ENCODE measurements at regions not wholly inside any gene's neighbourhood (a gene's known extent, or its start where the extent isn't known, plus 50 kb on each side); places are given as distances from the start of the nearest gene placed in this dataset.
"Not testable (repeated sequence)": the region's sequence is repeated elsewhere in the genome, so short reads cannot be mapped to it uniquely, and the experiment has no call there.

- Histone ChIP-seq H3K27me3 (ENCODE audit: control insufficient read depth in 1 of 2, insufficient read depth in 2 of 2, low read length in 2 of 2) (no peaks in the 10 kb centered on the region), H3K4me3 (replicated peaks in 1 of 3; ENCODE audit: insufficient read depth in 1 of 3, low read depth in 2 of 3, low read length in 3 of 3) (no peak overlapping the region), H3K4me2 (ENCODE audit: low read depth, low read length) (no peak overlapping the region), H3K9ac (ENCODE audit: insufficient read depth, low read depth, low read length) (no peak overlapping the region), H3K4me1 (ENCODE audit: insufficient read depth, low read length) (no peaks in the 10 kb centered on the region), H2AFZ (ENCODE audit: low read length) (no peak overlapping the region), H3K9me3 (ENCODE audit: low read length) (no peaks in the 10 kb centered on the region), H3K27ac (ENCODE audit: extremely low read length, insufficient read depth, low read length) (no peak overlapping the region), H4K20me1 (ENCODE audit: insufficient read depth, low read length) (no peaks in the 10 kb centered on the region), H3K36me3 (replicated peaks in 1 of 2; ENCODE audit: control insufficient read depth in 1 of 2, insufficient read depth in 2 of 2, low read length in 2 of 2) (no peaks in the 10 kb centered on the region), H3K79me2 (ENCODE audit: insufficient read depth, low read length) (no peaks in the 10 kb centered on the region)
- POLR2A ChIA-PET, result no interaction called here
- DNase-seq (ENCODE audit: low spot score) (no peak), ATAC-seq (no peak), FAIRE-seq (no peak)
- BruUV-seq (replicated peaks), result no TSS peak
- in situ Hi-C loops (cut with HindIII; ENCODE audit: extremely low pct_ligation_motif_present, low pct_unique_long_range_greater_than_20kb), result no loop called here
- 0% methylated on average over 1 of the region's 1 CpG for WGBS (ENCODE audit: low lambda C conversion rate)
- TF ChIP-seq ZNF7 (CRISPR knock-in tag; IDR thresholded peaks at IDR 0.05) (no peak), ZMYM2 (CRISPR knock-in tag; IDR thresholded peaks at IDR 0.05) (no peak), ZNF329 (CRISPR knock-in tag; IDR thresholded peaks at IDR 0.05; ENCODE audit: low read depth) (no peak), KDM6A (CRISPR knock-in tag; IDR thresholded peaks at IDR 0.05; ENCODE audit: low read depth) (no peak), ETV5 (CRISPR knock-in tag; IDR thresholded peaks at IDR 0.05; ENCODE audit: borderline replicate concordance) (no peak), THYN1 (CRISPR knock-in tag; IDR thresholded peaks at IDR 0.05; ENCODE audit: borderline replicate concordance, low read depth) (no peak), ZNF382 (CRISPR knock-in tag; IDR thresholded peaks at IDR 0.05; ENCODE audit: borderline replicate concordance) (no peak)
- TF ChIP-seq, protein P1, sequence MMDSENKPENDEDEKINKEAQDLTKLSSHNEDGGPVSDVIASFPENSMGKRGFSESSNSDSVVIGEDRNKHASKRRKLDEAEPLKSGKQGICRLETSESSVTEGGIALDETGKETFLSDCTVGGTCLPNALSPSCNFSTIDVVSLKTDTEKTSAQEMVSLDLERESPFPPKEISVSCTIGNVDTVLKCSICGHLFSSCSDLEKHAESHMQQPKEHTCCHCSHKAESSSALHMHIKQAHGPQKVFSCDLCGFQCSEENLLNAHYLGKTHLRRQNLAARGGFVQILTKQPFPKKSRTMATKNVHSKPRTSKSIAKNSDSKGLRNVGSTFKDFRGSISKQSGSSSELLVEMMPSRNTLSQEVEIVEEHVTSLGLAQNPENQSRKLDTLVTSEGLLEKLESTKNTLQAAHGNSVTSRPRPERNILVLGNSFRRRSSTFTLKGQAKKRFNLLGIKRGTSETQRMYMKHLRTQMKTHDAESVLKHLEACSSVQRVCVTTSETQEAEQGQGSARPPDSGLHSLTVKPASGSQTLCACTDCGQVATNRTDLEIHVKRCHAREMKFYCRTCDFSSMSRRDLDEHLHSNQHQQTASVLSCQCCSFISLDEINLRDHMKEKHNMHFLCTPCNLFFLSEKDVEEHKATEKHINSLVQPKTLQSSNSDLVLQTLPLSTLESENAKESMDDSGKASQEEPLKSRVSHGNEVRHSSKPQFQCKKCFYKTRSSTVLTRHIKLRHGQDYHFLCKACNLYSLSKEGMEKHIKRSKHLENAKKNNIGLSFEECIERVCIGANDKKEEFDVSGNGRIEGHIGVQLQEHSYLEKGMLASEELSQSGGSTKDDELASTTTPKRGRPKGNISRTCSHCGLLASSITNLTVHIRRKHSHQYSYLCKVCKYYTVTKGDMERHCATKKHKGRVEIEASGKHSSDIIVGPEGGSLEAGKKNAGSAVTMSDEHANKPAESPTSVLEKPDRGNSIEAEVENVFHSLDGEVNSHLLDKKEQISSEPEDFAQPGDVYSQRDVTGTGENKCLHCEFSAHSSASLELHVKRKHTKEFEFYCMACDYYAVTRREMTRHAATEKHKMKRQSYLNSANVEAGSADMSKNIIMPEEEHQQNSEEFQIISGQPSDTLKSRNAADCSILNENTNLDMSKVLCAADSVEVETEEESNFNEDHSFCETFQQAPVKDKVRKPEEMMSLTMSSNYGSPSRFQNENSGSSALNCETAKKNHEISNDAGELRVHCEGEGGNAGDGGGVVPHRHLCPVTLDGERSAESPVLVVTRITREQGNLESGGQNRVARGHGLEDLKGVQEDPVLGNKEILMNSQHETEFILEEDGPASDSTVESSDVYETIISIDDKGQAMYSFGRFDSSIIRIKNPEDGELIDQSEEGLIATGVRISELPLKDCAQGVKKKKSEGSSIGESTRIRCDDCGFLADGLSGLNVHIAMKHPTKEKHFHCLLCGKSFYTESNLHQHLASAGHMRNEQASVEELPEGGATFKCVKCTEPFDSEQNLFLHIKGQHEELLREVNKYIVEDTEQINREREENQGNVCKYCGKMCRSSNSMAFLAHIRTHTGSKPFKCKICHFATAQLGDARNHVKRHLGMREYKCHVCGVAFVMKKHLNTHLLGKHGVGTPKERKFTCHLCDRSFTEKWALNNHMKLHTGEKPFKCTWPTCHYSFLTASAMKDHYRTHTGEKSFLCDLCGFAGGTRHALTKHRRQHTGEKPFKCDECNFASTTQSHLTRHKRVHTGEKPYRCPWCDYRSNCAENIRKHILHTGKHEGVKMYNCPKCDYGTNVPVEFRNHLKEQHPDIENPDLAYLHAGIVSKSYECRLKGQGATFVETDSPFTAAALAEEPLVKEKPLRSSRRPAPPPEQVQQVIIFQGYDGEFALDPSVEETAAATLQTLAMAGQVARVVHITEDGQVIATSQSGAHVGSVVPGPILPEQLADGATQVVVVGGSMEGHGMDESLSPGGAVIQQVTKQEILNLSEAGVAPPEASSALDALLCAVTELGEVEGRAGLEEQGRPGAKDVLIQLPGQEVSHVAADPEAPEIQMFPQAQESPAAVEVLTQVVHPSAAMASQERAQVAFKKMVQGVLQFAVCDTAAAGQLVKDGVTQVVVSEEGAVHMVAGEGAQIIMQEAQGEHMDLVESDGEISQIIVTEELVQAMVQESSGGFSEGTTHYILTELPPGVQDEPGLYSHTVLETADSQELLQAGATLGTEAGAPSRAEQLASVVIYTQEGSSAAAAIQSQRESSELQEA (CRISPR knock-in tag; IDR thresholded peaks at IDR 0.05; ENCODE audit: not compliant biosample characterization), result no peak
- intact Hi-C loops (cut with micrococcal nuclease; ENCODE audit: unreplicated experiment), result no loop called here
- CTCF ChIA-PET (ENCODE audit: low intra/inter-chr PET ratio, low total read pairs), result no interaction called here
Measured at GRCh38 chr4:115453416-115453815, 340.0 kb upstream of the NDST4 start.

DNA sequence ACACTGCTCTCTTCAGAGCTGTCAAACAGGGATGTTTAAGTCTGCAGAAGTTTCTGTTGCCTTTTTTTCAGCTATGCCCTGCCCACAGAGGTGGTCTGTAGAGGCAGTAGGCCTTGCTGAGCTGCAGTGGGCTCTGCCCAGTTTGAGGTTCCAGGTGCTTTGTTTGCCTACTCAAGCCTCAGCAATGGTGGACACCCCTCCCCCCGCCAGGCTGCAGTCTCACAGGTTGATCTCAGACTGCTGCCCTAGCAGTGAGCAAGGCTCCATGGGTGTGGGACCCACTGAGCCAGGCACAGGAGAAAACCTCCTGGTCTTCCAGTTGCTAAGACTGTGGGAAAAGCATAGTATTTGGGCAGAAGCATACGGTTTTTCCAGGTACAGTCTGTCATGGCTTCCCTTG lies 338.8 kb upstream of the NDST4 start:
- in situ Hi-C loops (cut with HindIII; ENCODE audit: extremely low pct_ligation_motif_present, low pct_unique_long_range_greater_than_20kb); ATAC-seq; DNase-seq (ENCODE audit: low spot score); H3K79me2 ChIP-seq (ENCODE audit: insufficient read depth, low read length); H3K36me3 ChIP-seq (replicated peaks in 1 of 2; ENCODE audit: control insufficient read depth in 1 of 2, insufficient read depth in 2 of 2, low read length in 2 of 2); intact Hi-C loops (cut with micrococcal nuclease; ENCODE audit: unreplicated experiment); FAIRE-seq; H3K27ac ChIP-seq (ENCODE audit: extremely low read length, insufficient read depth, low read length); H2AFZ ChIP-seq (ENCODE audit: low read length); H3K4me1 ChIP-seq (ENCODE audit: insufficient read depth, low read length); H3K9ac ChIP-seq (ENCODE audit: insufficient read depth, low read depth, low read length); CTCF ChIA-PET (ENCODE audit: low intra/inter-chr PET ratio, low total read pairs); POLR2A ChIA-PET; H3K4me2 ChIP-seq (ENCODE audit: low read depth, low read length); H3K27me3 ChIP-seq (ENCODE audit: control insufficient read depth in 1 of 2, insufficient read depth in 2 of 2, low read length in 2 of 2); H3K9me3 ChIP-seq (ENCODE audit: low read length); BruUV-seq (replicated peaks); H4K20me1 ChIP-seq (ENCODE audit: insufficient read depth, low read length); H3K4me3 ChIP-seq (replicated peaks in 1 of 3; ENCODE audit: insufficient read depth in 1 of 3, low read depth in 2 of 3, low read length in 3 of 3): not testable (repeated sequence)
- no CpG with 5 or more reads among the region's 2 CpGs for WGBS (ENCODE audit: low lambda C conversion rate)

All from HepG2 (cell line).